B cell (primary cell): ENCODE measurements at regions not wholly inside any gene's neighbourhood (a gene's known extent, or its start where the extent isn't known, plus 50 kb on each side); places are given as distances from the start of the nearest gene placed in this dataset.

Experiments used
- ATAC-seq: fragments of 200-7000 bp; cut with Tn5 transposase; one replicate; pipeline ENCODE4 v1.10.0; 2021; ENCODE audit warnings: low read depth, mild to moderate bottlenecking, moderate number of reproducible peaks, moderate library complexity
- CTCF ChIA-PET: fragments of 350-600 bp; sonication (Branson Sonifier 250); formaldehyde crosslinking; loops from one replicate; lab custom pipeline; 2021; ENCODE audit warnings: antibody characterized with exemption, inconsistent platforms; lab: Charles Lee
- POLR2A ChIA-PET: fragments of 350-600 bp; sonication (Branson Sonifier 250); formaldehyde crosslinking; loops from one replicate; lab custom pipeline; 2021; ENCODE audit warnings: antibody characterized with exemption; lab: Charles Lee
- DNase-seq: peaks from one replicate; pipeline ENCODE4 v3.0.0; 2013
- H2AFZ ChIP-seq: 2 replicates; pipeline ENCODE4 v1.6.1; 2012; ENCODE audit warnings: mild to moderate bottlenecking, low read depth, low read length; ENCODE audit not compliant: insufficient read depth, poor library complexity, severe bottlenecking
- H3K27ac ChIP-seq, 2 donors: 1 replicate in 1 of 2; 2 replicates in 1 of 2; pipeline ENCODE4 v1.5.1; 2012 to 2013; ENCODE audit warnings: low read length in 2 of 2, mild to moderate bottlenecking in 2 of 2, moderate library complexity in 1 of 2
- H3K27me3 ChIP-seq, 4 experiments: fragments of 200-600 bp in 1 of 4; sonication (generic) in 1 of 4; replicated peaks in 1 of 4; 1 replicate in 2 of 4; 2 replicates in 2 of 4; pipeline versions ENCODE4 v1.6.1 to v1.7.0; 2013 to 2016; ENCODE audit warnings: low read length in 3 of 4, mild to moderate bottlenecking in 2 of 4, mixed read lengths in 1 of 4, moderate library complexity in 1 of 4; ENCODE audit not compliant: insufficient read depth in 4 of 4, control insufficient read depth in 3 of 4; ENCODE audit errors: control extremely low read depth in 1 of 4
- H3K36me3 ChIP-seq, 2 experiments: replicated peaks in 1 of 2; 1 replicate in 1 of 2; 2 replicates in 1 of 2; pipeline versions ENCODE4 v1.6.1 to v1.7.1; 2013; ENCODE audit warnings: low read length in 1 of 2; ENCODE audit not compliant: insufficient read depth in 2 of 2, control insufficient read depth in 1 of 2; ENCODE audit errors: control extremely low read depth in 1 of 2, extremely low read depth in 1 of 2
- H3K4me1 ChIP-seq, 2 donors: fragments of 200-600 bp in 1 of 2; sonication (generic) in 1 of 2; 1 replicate in 1 of 2; 2 replicates in 1 of 2; pipeline versions ENCODE4 v1.5.1 to v1.6.1; 2013 to 2017; ENCODE audit warnings: low read length in 2 of 2; ENCODE audit not compliant: control insufficient read depth in 2 of 2, insufficient read depth in 2 of 2
- H3K4me2 ChIP-seq: replicated peaks from 2 replicates; pipeline ENCODE3; 2012; ENCODE audit warnings: mild to moderate bottlenecking, low read depth, low read length; ENCODE audit not compliant: poor library complexity, severe bottlenecking
- H3K4me3 ChIP-seq, 5 experiments: fragments of 200-600 bp in 1 of 5; sonication (generic) in 1 of 5; 1 replicate in 3 of 5; 2 replicates in 2 of 5; pipeline versions ENCODE4 v1.5.1 to v1.7.0; 2011 to 2016; ENCODE audit warnings: low read length in 4 of 5, mild to moderate bottlenecking in 4 of 5, low read depth in 2 of 5, control low read depth in 1 of 5, moderate library complexity in 1 of 5; ENCODE audit not compliant: insufficient read depth in 1 of 5; ENCODE audit errors: control extremely low read depth in 1 of 5, extremely low read depth in 1 of 5
- H3K79me2 ChIP-seq: fragments of 200-600 bp; sonication (generic); one replicate; pipeline ENCODE4 v1.6.0; 2016; ENCODE audit warnings: low read length; ENCODE audit not compliant: control insufficient read depth, insufficient read depth
- H3K9ac ChIP-seq: fragments of 200-600 bp; sonication (generic); 2 replicates; pipeline ENCODE4 v1.6.1; 2017; ENCODE audit warnings: mild to moderate bottlenecking, low read length, moderate library complexity
- H3K9me3 ChIP-seq, 3 donors: one replicate each; pipeline versions ENCODE4 v1.6.1 to v1.7.1; 2013; ENCODE audit warnings: low read length in 2 of 3; ENCODE audit not compliant: control insufficient read depth in 2 of 3, insufficient read depth in 1 of 3; ENCODE audit errors: control extremely low read depth in 1 of 3
- H4K20me1 ChIP-seq: 2 replicates; pipeline ENCODE4 v1.6.0; 2012; ENCODE audit warnings: mild to moderate bottlenecking, low read length; ENCODE audit not compliant: insufficient read depth, control insufficient read depth, poor library complexity, severe bottlenecking
- H3K27ac Mint-ChIP-seq: one replicate; pipeline ENCODE4 v1.8.0; 2021; ENCODE audit warnings: mixed read lengths
- H3K27me3 Mint-ChIP-seq: one replicate; pipeline ENCODE4 v1.8.0; 2021; ENCODE audit warnings: mixed read lengths
- H3K4me1 Mint-ChIP-seq: one replicate; pipeline ENCODE4 v1.8.0; 2021; ENCODE audit warnings: mixed read lengths
- H3K4me3 Mint-ChIP-seq: one replicate; pipeline ENCODE4 v1.8.0; 2021; ENCODE audit warnings: mixed read lengths
- H3K9me3 Mint-ChIP-seq: one replicate; pipeline ENCODE4 v1.8.0; 2022; ENCODE audit warnings: mixed read lengths; ENCODE audit not compliant: insufficient read depth
- CTCF ChIP-seq: fragments of 200-600 bp; IDR thresholded peaks from one replicate; pipeline ENCODE4 v1.8.0; 2022; ENCODE audit warnings: antibody characterized with exemption, mild to moderate bottlenecking
- EZH2 ChIP-seq: IDR thresholded peaks from 2 replicates; pipeline ENCODE4 v1.6.1; 2012; ENCODE audit warnings: borderline replicate concordance, low read depth, mild to moderate bottlenecking, moderate library complexity, low read length; ENCODE audit not compliant: insufficient read depth, poor library complexity, severe bottlenecking
- WGBS: methylation state at CpG from one replicate; pipeline ENCODE4 v1.1.5; 2013; ENCODE audit warnings: missing lambda C conversion rate; ENCODE audit not compliant: insufficient coverage; 5-methylcytosine and 5-hydroxymethylcytosine counted together
- intact Hi-C: fragments of 100-400 bp; cut with micrococcal nuclease; formaldehyde crosslinking; loops from one replicate; pipeline ENCODE4 v1.10.0; 2022

DNA sequence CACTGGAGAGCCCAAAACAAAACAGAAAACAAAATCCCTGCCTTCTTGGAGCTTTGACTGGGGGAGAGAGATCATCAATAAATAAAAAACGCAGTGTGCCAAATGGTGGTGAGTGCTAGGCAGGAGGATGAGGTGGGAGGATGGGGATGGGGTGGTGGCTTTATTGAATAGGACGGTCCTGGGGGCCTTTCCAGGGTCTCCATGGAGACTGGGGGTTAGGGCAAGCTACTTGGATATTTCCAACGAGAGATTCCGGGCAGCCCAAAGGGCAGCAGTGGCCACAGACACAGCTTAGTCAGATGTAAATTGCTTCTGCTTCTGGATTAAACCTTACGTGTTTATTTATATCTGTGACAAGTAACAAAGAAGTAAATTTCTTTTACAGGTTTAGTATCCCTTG lies 700.1 kb downstream of the QKI start:
- DNase-seq = no peak
- Mint-ChIP-seq H3K27ac (no peak overlapping the region), H3K27me3 (peaks cover 18% of the 10 kb centered on the region), H3K4me3 (no peak overlapping the region), H3K4me1 (no peaks in the 10 kb centered on the region), H3K9me3 (peaks cover 3% of the 10 kb centered on the region)
- Histone ChIP-seq H3K4me3 (no peak overlapping the region), H2AFZ (no peak overlapping the region), H3K9me3 (peaks cover 0 to 6% (median 0%) of the 10 kb centered on the region in 3 donors), H4K20me1 (no peaks in the 10 kb centered on the region), H3K9ac (no peak overlapping the region), H3K36me3 (no peaks in the 10 kb centered on the region), H3K4me2 (no peak overlapping the region), H3K27me3 (peaks cover 0 to 3% (median 0%) of the 10 kb centered on the region in 4 experiments), H3K27ac (no peak overlapping the region), H3K79me2 (no peaks in the 10 kb centered on the region), H3K4me1 (no peaks in the 10 kb centered on the region)
- no peak for ATAC-seq
- TF ChIP-seq CTCF (no peak), EZH2 (no peak)
- 84% methylated on average over 4 of the region's 5 CpGs for WGBS
- intact Hi-C loops = no loop called here
- ChIA-PET POLR2A (no interaction called here), CTCF (no interaction called here)

DNA sequence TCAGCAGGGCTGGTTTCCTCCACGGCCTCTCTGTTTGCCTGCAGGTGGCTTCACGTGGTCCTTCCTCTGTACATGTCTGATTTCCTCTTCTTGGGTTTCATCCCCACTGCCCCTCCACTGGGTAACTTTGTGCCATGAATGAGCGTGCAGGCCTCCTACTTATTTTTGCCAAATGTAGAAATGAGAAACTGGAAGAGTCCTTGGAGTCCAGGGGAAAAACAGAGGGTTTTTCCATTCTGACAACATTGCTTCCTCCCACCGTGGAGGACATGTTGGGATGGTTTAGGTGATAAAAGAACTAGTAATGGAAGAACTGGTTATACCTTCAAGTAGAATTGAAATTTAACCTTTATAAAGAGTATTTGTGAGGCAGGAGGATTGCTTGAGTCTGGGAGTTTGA lies 699.5 kb downstream of the QKI start:
- Histone ChIP-seq H3K9ac (no peak overlapping the region), H3K27ac (no peak overlapping the region), H3K4me2 (no peak overlapping the region), H3K79me2 (no peaks in the 10 kb centered on the region), H3K4me3 (no peak overlapping the region), H3K36me3 (no peaks in the 10 kb centered on the region), H3K27me3 (peaks cover 0 to 9% (median 0%) of the 10 kb centered on the region in 4 experiments), H3K9me3 (peaks cover 0 to 6% (median 0%) of the 10 kb centered on the region in 3 donors), H2AFZ (no peak overlapping the region), H3K4me1 (no peaks in the 10 kb centered on the region), H4K20me1 (no peaks in the 10 kb centered on the region)
- ATAC-seq (no peak), DNase-seq (no peak)
- Mint-ChIP-seq H3K27ac (no peak overlapping the region), H3K4me3 (no peak overlapping the region), H3K9me3 (peaks cover 3% of the 10 kb centered on the region), H3K27me3 (peaks cover 18% of the 10 kb centered on the region), H3K4me1 (peaks cover 2% of the 10 kb centered on the region)
- no peak for TF ChIP-seq EZH2
- POLR2A ChIA-PET = no interaction called here
- WGBS = 53% methylated on average over 2 of the region's 4 CpGs
- intact Hi-C loops = no loop called here
- CTCF ChIA-PET = no interaction called here
